ENCODE measurements at regions not wholly inside any gene's neighbourhood (a gene's known extent, or its start where the extent isn't known, plus 50 kb on each side); places are given as distances from the start of the nearest gene placed in this dataset.

GRCh38 chr4:33296876-33297455, 2576.8 kb downstream of the PCDH7 start (continued):
- TF ChIP-seq CHD7 (IDR thresholded peaks at IDR 0.05; ENCODE audit: insufficient replicate concordance, low read length) (no peak), SUZ12 (IDR thresholded peaks at IDR 0.05; ENCODE audit: low read length) (no peak), SIRT6 (IDR thresholded peaks at IDR 0.05; ENCODE audit: low read length) (no peak), ASH2L (IDR thresholded peaks at IDR 0.05; ENCODE audit: low read length) (no peak), SAP30 (IDR thresholded peaks at IDR 0.05; ENCODE audit: insufficient read depth, insufficient replicate concordance, low read length) (no peak), CEBPB (IDR thresholded peaks at IDR 0.05; ENCODE audit: low read depth, low read length) (no peak), JUND (IDR thresholded peaks at IDR 0.05; ENCODE audit: low read length) (no peak)
